Esophagus muscularis mucosa (tissue), 4 donors: ENCODE measurements at regions not wholly inside any gene's neighbourhood (a gene's known extent, or its start where the extent isn't known, plus 50 kb on each side); places are given as distances from the start of the nearest gene placed in this dataset.

Source experiments
- DNase-seq: peaks from one replicate; pipeline ENCODE4 v3.0.0-alpha.2; 2017; ENCODE audit errors: extremely low spot score
- H3K27ac ChIP-seq, 4 donors: fragments of 200-600 bp; sonication (generic); replicated peaks in 1 of 4; 1 replicate in 3 of 4; 2 replicates in 1 of 4; pipeline ENCODE4 v1.5.1; 2016 to 2019; ENCODE audit warnings: mild to moderate bottlenecking in 1 of 4
- H3K27me3 ChIP-seq, 4 donors: fragments of 200-600 bp; sonication (generic); one replicate each; pipeline versions ENCODE4 v1.5.1 to v1.6.0; 2016 to 2019
- H3K36me3 ChIP-seq, 4 donors: fragments of 200-600 bp; sonication (generic); one replicate each; pipeline ENCODE4 v1.5.1; 2016 to 2019
- H3K4me1 ChIP-seq, 4 donors: fragments of 200-600 bp; sonication (generic); one replicate each; pipeline ENCODE4 v1.5.1; 2016 to 2019
- H3K4me3 ChIP-seq, 4 donors: fragments of 200-600 bp; sonication (generic); 1 replicate in 2 of 4; 2 replicates in 2 of 4; pipeline ENCODE4 v1.5.1; 2016 to 2019; ENCODE audit warnings: mild to moderate bottlenecking in 4 of 4, moderate library complexity in 1 of 4
- H3K9me3 ChIP-seq, 4 donors: fragments of 200-600 bp; sonication (generic); 1 replicate in 3 of 4; 2 replicates in 1 of 4; pipeline ENCODE4 v1.5.1; 2016 to 2019
- EP300 ChIP-seq: sonication (generic); formaldehyde crosslinking; IDR thresholded peaks from one replicate; pipeline ENCODE4 v1.6.1; 2017; ENCODE audit warnings: antibody characterized with exemption
- POLR2A ChIP-seq: fragments of 450-650 bp; IDR thresholded peaks from one replicate; pipeline ENCODE4 v1.6.1; 2017; ENCODE audit warnings: antibody characterized with exemption, moderate library complexity, mild to moderate bottlenecking, low read depth
- POLR2AphosphoS5 ChIP-seq, 2 donors: sonication (generic); formaldehyde crosslinking; IDR thresholded peaks; one replicate each; pipeline ENCODE4 v1.6.1; 2017; ENCODE audit warnings: antibody characterized with exemption in 2 of 2
- WGBS: methylation state at CpG from one replicate; pipeline ENCODE4 v1.1.5; 2018; 5-methylcytosine and 5-hydroxymethylcytosine counted together
- intact Hi-C: fragments of 100-400 bp; cut with DNase I; formaldehyde crosslinking; loops from one replicate; pipeline ENCODE4 v1.15.1; 2023
- TF ChIP-seq, protein P1 (sequence below), 3 experiments: fragments of 200-600 bp in 2 of 3; fragments of 450-650 bp in 1 of 3; sonication (generic) in 2 of 3; IDR thresholded peaks; one replicate each; pipeline ENCODE4 v1.5.1; 2017 to 2019; ENCODE audit warnings: antibody characterized with exemption in 3 of 3, mild to moderate bottlenecking in 2 of 3, moderate library complexity in 1 of 3

DNA sequence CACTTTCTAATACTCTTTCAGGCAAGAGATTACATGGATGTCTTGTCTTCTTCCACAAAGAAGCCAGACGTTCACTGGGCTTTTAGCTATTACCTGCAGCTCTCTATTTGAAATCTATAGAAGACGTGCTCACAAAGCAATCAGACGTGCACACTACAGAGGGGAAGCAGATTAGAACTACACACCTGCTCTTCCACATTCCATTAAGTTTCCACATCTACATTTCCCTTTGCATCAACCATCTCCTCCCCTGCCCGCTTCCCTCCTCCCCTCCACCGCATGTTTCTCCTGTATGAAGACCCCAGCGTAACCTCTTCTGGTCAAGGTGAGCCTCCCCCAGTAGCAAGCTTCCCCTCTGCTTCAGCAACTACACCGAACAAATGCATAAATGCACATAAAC is 119.8 kb downstream of the DHX15 start:
- Histone ChIP-seq H3K4me1 (peaks cover 1 to 27% (median 21%) of the 10 kb centered on the region in 4 donors), H3K36me3 (no peaks in the 10 kb centered on the region), H3K27ac (no peak overlapping the region), H3K27me3 (no peaks in the 10 kb centered on the region), H3K4me3 (no peak overlapping the region), H3K9me3 (no peaks in the 10 kb centered on the region)
- intact Hi-C loops, result no loop called here
- DNase-seq, result no peak
- TF ChIP-seq EP300, result no peak
- no peak for TF ChIP-seq POLR2AphosphoS5 (IDR thresholded peaks at IDR 0.05)
- no peak for TF ChIP-seq POLR2A
- TF ChIP-seq, protein P1, sequence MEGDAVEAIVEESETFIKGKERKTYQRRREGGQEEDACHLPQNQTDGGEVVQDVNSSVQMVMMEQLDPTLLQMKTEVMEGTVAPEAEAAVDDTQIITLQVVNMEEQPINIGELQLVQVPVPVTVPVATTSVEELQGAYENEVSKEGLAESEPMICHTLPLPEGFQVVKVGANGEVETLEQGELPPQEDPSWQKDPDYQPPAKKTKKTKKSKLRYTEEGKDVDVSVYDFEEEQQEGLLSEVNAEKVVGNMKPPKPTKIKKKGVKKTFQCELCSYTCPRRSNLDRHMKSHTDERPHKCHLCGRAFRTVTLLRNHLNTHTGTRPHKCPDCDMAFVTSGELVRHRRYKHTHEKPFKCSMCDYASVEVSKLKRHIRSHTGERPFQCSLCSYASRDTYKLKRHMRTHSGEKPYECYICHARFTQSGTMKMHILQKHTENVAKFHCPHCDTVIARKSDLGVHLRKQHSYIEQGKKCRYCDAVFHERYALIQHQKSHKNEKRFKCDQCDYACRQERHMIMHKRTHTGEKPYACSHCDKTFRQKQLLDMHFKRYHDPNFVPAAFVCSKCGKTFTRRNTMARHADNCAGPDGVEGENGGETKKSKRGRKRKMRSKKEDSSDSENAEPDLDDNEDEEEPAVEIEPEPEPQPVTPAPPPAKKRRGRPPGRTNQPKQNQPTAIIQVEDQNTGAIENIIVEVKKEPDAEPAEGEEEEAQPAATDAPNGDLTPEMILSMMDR (IDR thresholded peaks at IDR 0.05), result no peak
- WGBS, result 88% methylated on average over 7 of the region's 7 CpGs

DNA sequence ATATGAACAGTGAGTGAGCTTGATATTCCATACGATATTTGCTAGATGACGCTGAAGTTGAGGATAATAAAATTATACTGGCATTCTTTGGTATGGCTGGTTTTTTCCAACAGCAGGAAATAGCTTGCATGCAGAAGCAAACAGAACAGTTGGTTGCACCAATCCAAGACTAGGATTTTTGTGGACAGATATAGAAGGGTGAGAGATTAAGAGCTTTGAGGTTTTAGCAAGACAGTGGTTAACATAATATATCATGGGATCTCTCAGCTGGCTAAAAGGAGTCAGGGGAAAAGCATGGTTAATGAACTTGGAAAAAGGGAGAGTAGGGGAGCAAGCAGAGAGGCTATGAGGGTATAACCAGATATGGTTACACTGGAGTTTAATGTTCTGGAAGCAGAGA is 127.9 kb downstream of the DHX15 start:
- Histone ChIP-seq H3K36me3 (no peaks in the 10 kb centered on the region), H3K9me3 (no peaks in the 10 kb centered on the region), H3K4me3 (no peak overlapping the region), H3K4me1 (no peaks in the 10 kb centered on the region), H3K27me3 (no peaks in the 10 kb centered on the region), H3K27ac (no peak overlapping the region)
- intact Hi-C loops, result no loop called here
- DNase-seq, result no peak
- TF ChIP-seq EP300, result no peak
- no peak for TF ChIP-seq POLR2AphosphoS5 (IDR thresholded peaks at IDR 0.05)
- no peak for TF ChIP-seq POLR2A
- WGBS, result 74% methylated on average over 2 of the region's 2 CpGs

DNA sequence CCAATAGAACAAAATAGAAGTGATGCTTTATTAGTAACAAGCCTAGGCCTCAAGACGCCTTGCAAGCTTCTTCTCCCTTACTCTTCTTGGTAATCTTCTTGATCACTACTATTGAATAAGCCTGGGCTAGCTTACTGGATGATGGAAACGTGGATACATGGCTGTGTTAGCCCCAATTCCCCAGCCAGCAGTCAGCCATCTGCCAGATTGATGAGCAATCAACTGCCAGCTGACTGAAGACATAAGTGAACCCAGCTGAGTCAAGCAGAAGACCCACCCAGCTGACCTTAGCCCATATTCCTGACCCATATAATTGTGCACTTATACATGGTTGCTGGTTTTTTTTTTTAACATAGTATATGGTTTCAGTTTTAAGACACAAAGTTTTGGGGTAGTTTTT is 130.4 kb downstream of the DHX15 start:
- Histone ChIP-seq H3K27ac (no peak overlapping the region), H3K4me3 (no peak overlapping the region), H3K4me1 (no peaks in the 10 kb centered on the region), H3K36me3 (no peaks in the 10 kb centered on the region), H3K9me3 (no peaks in the 10 kb centered on the region), H3K27me3 (no peaks in the 10 kb centered on the region)
- WGBS, result 78% methylated on average over 2 of the region's 2 CpGs
- TF ChIP-seq, protein P1 (IDR thresholded peaks at IDR 0.05), result no peak
- no peak for TF ChIP-seq POLR2AphosphoS5 (IDR thresholded peaks at IDR 0.05)
- TF ChIP-seq POLR2A, result no peak
- no peak for TF ChIP-seq EP300
- intact Hi-C loops, result no loop called here
- DNase-seq, result no peak

DNA sequence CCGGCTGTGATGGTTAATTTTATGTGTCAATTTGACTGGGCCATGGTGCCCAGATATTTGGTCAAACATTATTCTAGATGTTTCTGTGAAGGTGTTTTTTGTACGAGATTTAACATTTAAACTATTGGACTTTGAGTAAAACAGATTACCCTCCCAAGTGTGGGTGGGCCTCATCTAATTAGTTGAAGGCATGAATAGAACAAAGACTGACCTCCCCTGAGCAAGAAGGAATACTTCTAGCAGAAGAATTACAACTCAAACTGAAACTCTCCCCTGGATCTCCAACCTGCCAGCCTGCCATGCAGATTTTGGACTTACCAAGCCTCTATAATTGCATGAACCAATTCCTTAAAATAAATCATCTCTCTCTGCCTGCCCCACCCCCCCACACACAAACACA is 132.5 kb downstream of the DHX15 start:
- Histone ChIP-seq H3K36me3 (no peaks in the 10 kb centered on the region), H3K9me3 (no peaks in the 10 kb centered on the region), H3K4me1 (no peaks in the 10 kb centered on the region), H3K4me3 (no peak overlapping the region), H3K27ac (no peak overlapping the region), H3K27me3 (no peaks in the 10 kb centered on the region)
- DNase-seq, result no peak
- intact Hi-C loops, result no loop called here
- 79% methylated on average over 2 of the region's 2 CpGs for WGBS
- TF ChIP-seq POLR2AphosphoS5 (IDR thresholded peaks at IDR 0.05), result no peak

DNA sequence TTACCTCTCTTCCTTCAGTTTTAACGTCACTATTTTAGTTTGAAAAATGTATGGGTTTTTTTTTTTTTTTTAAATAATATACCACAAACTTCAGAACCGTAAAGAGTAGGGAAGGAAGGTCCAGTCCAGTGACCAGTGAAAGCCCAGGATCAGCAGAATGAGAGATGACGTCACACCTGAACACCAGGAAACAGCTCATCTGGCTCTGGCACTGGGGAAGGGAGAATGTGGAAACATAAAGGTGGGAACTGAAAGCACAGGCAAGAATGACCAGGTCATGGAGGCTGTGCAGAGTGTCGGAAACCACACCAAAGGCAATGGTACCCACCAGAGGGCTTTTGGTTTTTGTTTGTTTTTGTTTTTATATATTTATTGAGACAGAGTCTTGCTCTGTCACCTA is 141.2 kb downstream of the DHX15 start:
- no peak for DNase-seq
- Histone ChIP-seq H3K27me3 (no peaks in the 10 kb centered on the region), H3K27ac (no peak overlapping the region), H3K4me1 (peaks cover 0 to 5% (median 0%) of the 10 kb centered on the region in 4 donors), H3K36me3 (no peaks in the 10 kb centered on the region), H3K4me3 (no peak overlapping the region), H3K9me3 (no peaks in the 10 kb centered on the region)
- 81% methylated on average over 4 of the region's 4 CpGs for WGBS
- TF ChIP-seq, protein P1 (IDR thresholded peaks at IDR 0.05), result no peak
- TF ChIP-seq POLR2AphosphoS5 (IDR thresholded peaks at IDR 0.05) (no peak), EP300 (no peak), POLR2A (no peak)
- intact Hi-C loops, result no loop called here

DNA sequence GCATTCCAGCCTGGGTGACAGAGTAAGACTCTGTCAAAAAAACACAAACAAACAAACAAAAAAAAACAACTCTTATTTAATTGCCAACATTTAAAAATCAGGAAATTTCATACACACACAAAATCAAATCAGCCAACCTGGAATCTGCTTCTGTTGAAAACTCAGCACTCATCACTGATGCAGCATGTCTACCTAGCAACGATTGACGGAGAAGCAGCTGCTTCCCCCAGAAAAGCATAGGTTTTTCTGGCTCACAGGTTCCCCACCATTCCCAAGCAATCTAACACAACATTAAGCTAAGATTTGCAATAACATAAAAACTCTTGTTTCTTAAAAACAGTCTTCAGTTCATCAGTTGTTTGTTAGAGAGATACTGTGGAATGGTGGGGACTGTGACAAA is 143.6 kb downstream of the DHX15 start:
- Histone ChIP-seq H3K4me3 (no peak overlapping the region), H3K36me3 (no peaks in the 10 kb centered on the region), H3K9me3 (no peaks in the 10 kb centered on the region), H3K27ac (no peak overlapping the region), H3K4me1 (peaks cover 0 to 5% (median 0%) of the 10 kb centered on the region in 4 donors), H3K27me3 (no peaks in the 10 kb centered on the region)
- TF ChIP-seq, protein P1 (IDR thresholded peaks at IDR 0.05), result no peak
- no peak for TF ChIP-seq EP300
- TF ChIP-seq POLR2AphosphoS5 (IDR thresholded peaks at IDR 0.05), result no peak
- TF ChIP-seq POLR2A, result no peak
- WGBS, result 100% methylated on average over 2 of the region's 2 CpGs
- DNase-seq, result no peak
- intact Hi-C loops, result no loop called here
